ENCODE measurements at regions not wholly inside any gene's neighbourhood (a gene's known extent, or its start where the extent isn't known, plus 50 kb on each side); places are given as distances from the start of the nearest gene placed in this dataset.

GRCh38 chr9:16153221-16153620 lies 600.4 kb downstream of the CCDC171 start:
- TF ChIP-seq CTCF (conservative IDR thresholded peaks at IDR 0.05) = no peak
- TF ChIP-seq ZFX (IDR thresholded peaks at IDR 0.05) = no peak
